ENCODE measurements at regions not wholly inside any gene's neighbourhood (a gene's known extent, or its start where the extent isn't known, plus 50 kb on each side); places are given as distances from the start of the nearest gene placed in this dataset.

GRCh38 chr7:4603843-4604231 lies 78.3 kb upstream of the FOXK1 start:
- DNase-seq (ENCODE audit: extremely low read depth in 1 of 4, low spot score in 3 of 4) (no peak), ATAC-seq (no peak), FAIRE-seq (no peak)
- TF ChIP-seq KDM1A (IDR thresholded peaks at IDR 0.05) (peak in 1 of 2 experiments; percentile 40; a peak in 1 of 4 replicates), ZNF778 (CRISPR knock-in tag; IDR thresholded peaks at IDR 0.05) (no peak), ZFP91 (CRISPR knock-in tag; IDR thresholded peaks at IDR 0.05) (peak; percentile 12; the same call in 1 of the 2 replicates), XRCC5 (IDR thresholded peaks at IDR 0.05; ENCODE audit: low read depth, low read length) (no peak)
- intact Hi-C loops (cut with micrococcal nuclease) (no loop called here), in situ Hi-C loops (cut with MboI) (no loop called here)
- H3K79me2 ChIP-seq (ENCODE audit: control insufficient read depth, insufficient read depth, low read length), result no peaks in the 10 kb centered on the region
- H3K27ac ChIP-seq (ENCODE audit: extremely low read depth, low read depth, low read length), result no peak overlapping the region
- H3K4me1 ChIP-seq (replicated peaks in 1 of 2; ENCODE audit: control insufficient read depth in 2 of 2, insufficient read depth in 2 of 2, low read length in 2 of 2), result peaks cover 0 to 3% of the 10 kb centered on the region in 2 experiments; a peak in 2 of 5 replicates
- H3K27me3 ChIP-seq (ENCODE audit: control insufficient read depth in 2 of 2, insufficient read depth in 2 of 2, low read length in 2 of 2), result peaks cover 10 to 60% of the 10 kb centered on the region in 2 experiments
- H3K4me2 ChIP-seq (ENCODE audit: insufficient read depth, low read length), result no peak overlapping the region
- ChIA-PET POLR2A (interaction anchor here (0.6 kb wide), 1 partner anchor 72 kb away, joined by 3 read pairs; no protein-coding TSS in a partner anchor), CTCF (ENCODE audit: low intra/inter-chr PET ratio) (no interaction called here)
- H3K4me3 ChIP-seq, result no peak overlapping the region
- no peak overlapping the region for H3K9ac ChIP-seq (ENCODE audit: insufficient read depth in 1 of 2, low read depth in 2 of 2, low read length in 2 of 2)
- no peak overlapping the region for H2AFZ ChIP-seq (ENCODE audit: low read depth, low read length)
- H3K36me3 ChIP-seq (ENCODE audit: control insufficient read depth, insufficient read depth, low read length), result no peaks in the 10 kb centered on the region
- BruUV-seq (replicated peaks), result no TSS peak
- H3K9me3 ChIP-seq (replicated peaks; ENCODE audit: control insufficient read depth, insufficient read depth, low read depth, low read length), result no peaks in the 10 kb centered on the region
- WGBS (ENCODE audit: insufficient coverage, low coverage, missing lambda C conversion rate), result 8% methylated on average over 8 of the region's 8 CpGs
- no peaks in the 10 kb centered on the region for H3K9me1 ChIP-seq (ENCODE audit: control insufficient read depth, insufficient read depth, low read length)
- H4K20me1 ChIP-seq (replicated peaks; ENCODE audit: control insufficient read depth, insufficient read depth, low read length), result no peaks in the 10 kb centered on the region; the same call in 1 of the 2 replicates

Data from K562 (cell line).